ENCODE measurements at regions not wholly inside any gene's neighbourhood (a gene's known extent, or its start where the extent isn't known, plus 50 kb on each side); places are given as distances from the start of the nearest gene placed in this dataset.

- CTCF ChIA-PET (ENCODE audit: low intra/inter-chr PET ratio, low total read pairs) = no interaction called here
- TF ChIP-seq CHD4 (IDR thresholded peaks at IDR 0.05; ENCODE audit: borderline replicate concordance, low read length) (no peak), BRF2 (CRISPR knock-in tag; IDR thresholded peaks at IDR 0.05) (no peak), ELF4 (CRISPR knock-in tag; IDR thresholded peaks at IDR 0.05; ENCODE audit: borderline replicate concordance) (no peak), ZNF260 (CRISPR knock-in tag; IDR thresholded peaks at IDR 0.05; ENCODE audit: borderline replicate concordance, low read depth) (no peak), SKIL (CRISPR knock-in tag; IDR thresholded peaks at IDR 0.05; ENCODE audit: borderline replicate concordance) (no peak), ZNF512B (CRISPR knock-in tag; IDR thresholded peaks at IDR 0.05; ENCODE audit: borderline replicate concordance) (no peak), FUBP1 (CRISPR knock-in tag; IDR thresholded peaks at IDR 0.05; ENCODE audit: borderline replicate concordance) (no peak), ZBTB49 (CRISPR knock-in tag; IDR thresholded peaks at IDR 0.05; ENCODE audit: borderline replicate concordance) (no peak), KLF12 (CRISPR knock-in tag; IDR thresholded peaks at IDR 0.05; ENCODE audit: borderline replicate concordance) (no peak), ZNF652 (CRISPR knock-in tag; IDR thresholded peaks at IDR 0.05; ENCODE audit: borderline replicate concordance, low read depth) (no peak), RFX1 (IDR thresholded peaks at IDR 0.05) (no peak), ZNF567 (CRISPR knock-in tag; IDR thresholded peaks at IDR 0.05; ENCODE audit: borderline replicate concordance) (no peak), REPIN1 (CRISPR knock-in tag; IDR thresholded peaks at IDR 0.05; ENCODE audit: borderline replicate concordance, low read depth) (no peak), ZNF720 (CRISPR knock-in tag; IDR thresholded peaks at IDR 0.05) (no peak), HDAC6 (IDR thresholded peaks at IDR 0.05; ENCODE audit: low read depth, low read length) (no peak)
Observed at GRCh38 chr9:2335260-2335659, 286.3 kb upstream of the VLDLR start.

More at GRCh38 chr9:2335260-2335659, 286.3 kb upstream of the VLDLR start:
- H3K4me1 ChIP-seq (ENCODE audit: insufficient read depth, low read length) = no peaks in the 10 kb centered on the region
- H2AFZ ChIP-seq (ENCODE audit: low read length) = no peak overlapping the region
- BruUV-seq (replicated peaks) = no TSS peak
- intact Hi-C loops (cut with micrococcal nuclease; ENCODE audit: unreplicated experiment) = no loop called here
- in situ Hi-C loops (cut with HindIII; ENCODE audit: extremely low pct_ligation_motif_present, low pct_unique_long_range_greater_than_20kb) = no loop called here
- H3K4me3 ChIP-seq (replicated peaks in 1 of 3; ENCODE audit: insufficient read depth in 1 of 3, low read depth in 2 of 3, low read length in 3 of 3) = no peak overlapping the region
- H3K79me2 ChIP-seq (ENCODE audit: insufficient read depth, low read length) = no peaks in the 10 kb centered on the region
- no peaks in the 10 kb centered on the region for H3K27me3 ChIP-seq (ENCODE audit: control insufficient read depth in 1 of 2, insufficient read depth in 2 of 2, low read length in 2 of 2)
- ATAC-seq (no peak), DNase-seq (ENCODE audit: low spot score) (no peak), FAIRE-seq (no peak)
- WGBS (ENCODE audit: low lambda C conversion rate) = 46% methylated on average over 4 of the region's 4 CpGs
- no peak overlapping the region for H3K9ac ChIP-seq (ENCODE audit: insufficient read depth, low read depth, low read length)
- H3K27ac ChIP-seq (ENCODE audit: extremely low read length, insufficient read depth, low read length) = no peak overlapping the region
- no peak overlapping the region for H3K4me2 ChIP-seq (ENCODE audit: low read depth, low read length)
- H3K36me3 ChIP-seq (replicated peaks in 1 of 2; ENCODE audit: control insufficient read depth in 1 of 2, insufficient read depth in 2 of 2, low read length in 2 of 2) = no peaks in the 10 kb centered on the region
- H4K20me1 ChIP-seq (ENCODE audit: insufficient read depth, low read length) = no peaks in the 10 kb centered on the region
- H3K9me3 ChIP-seq (ENCODE audit: low read length) = no peaks in the 10 kb centered on the region
- POLR2A ChIA-PET = no interaction called here

Data from HepG2 (cell line).